ENCODE measurements at regions not wholly inside any gene's neighbourhood (a gene's known extent, or its start where the extent isn't known, plus 50 kb on each side); places are given as distances from the start of the nearest gene placed in this dataset.

GRCh38 chr3:40817017-40817416 is 292.3 kb downstream of the ZNF621 start:
- no peak for TF ChIP-seq CTCF (IDR thresholded peaks at IDR 0.05 in 4 of 5, conservative IDR thresholded peaks at IDR 0.05 in 1 of 5)
- TF ChIP-seq POLR2A (IDR thresholded peaks at IDR 0.05), result no peak
